NCI-H345 (cell line): ENCODE measurements at regions not wholly inside any gene's neighbourhood (a gene's known extent, or its start where the extent isn't known, plus 50 kb on each side); places are given as distances from the start of the nearest gene placed in this dataset.

Experiments used
- DNase-seq: peaks from one replicate; lab custom pipeline; 2025; lab: John Stamatoyannopoulos, UW

DNA sequence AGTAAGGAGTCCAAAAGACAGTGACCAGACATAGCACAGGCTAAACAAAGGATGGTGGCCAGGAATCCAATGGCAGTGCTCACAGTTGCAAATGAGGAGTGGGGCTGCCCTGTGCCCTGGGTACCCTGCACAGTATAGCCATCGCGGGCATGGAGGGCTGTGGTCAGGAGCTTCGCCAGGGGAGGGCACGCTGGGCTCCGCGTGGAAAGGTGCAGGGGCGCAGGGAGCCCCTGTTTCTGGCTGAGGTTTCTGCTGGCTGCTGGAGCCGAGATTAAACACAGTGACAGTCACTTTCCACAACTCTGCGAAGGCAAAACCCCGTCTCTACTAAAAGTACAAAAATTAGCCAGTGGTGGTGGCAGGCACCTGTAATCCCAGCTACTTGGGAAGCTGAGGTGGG, 194.7 kb downstream of the GALR1 start:
- DNase-seq: no peak

DNA sequence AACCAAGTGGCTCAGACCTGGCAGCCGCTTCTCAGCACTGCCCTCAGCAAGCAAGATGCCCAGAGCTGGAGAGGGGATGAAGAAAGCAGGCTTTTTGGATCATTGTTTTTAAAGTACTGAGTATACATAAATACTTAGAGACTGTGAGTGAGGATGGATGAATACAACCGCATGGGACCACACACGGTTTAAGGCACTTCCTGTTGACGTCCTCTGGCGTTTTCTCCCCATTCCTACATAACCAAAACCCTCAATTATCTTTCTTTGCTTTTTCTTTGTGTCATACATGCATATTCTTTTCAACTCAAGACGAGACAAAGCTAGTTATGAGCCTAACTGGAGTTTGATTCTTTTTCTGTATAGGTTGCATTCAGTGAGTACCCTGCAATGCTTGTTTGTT, 198.4 kb downstream of the GALR1 start:
- DNase-seq: no peak

DNA sequence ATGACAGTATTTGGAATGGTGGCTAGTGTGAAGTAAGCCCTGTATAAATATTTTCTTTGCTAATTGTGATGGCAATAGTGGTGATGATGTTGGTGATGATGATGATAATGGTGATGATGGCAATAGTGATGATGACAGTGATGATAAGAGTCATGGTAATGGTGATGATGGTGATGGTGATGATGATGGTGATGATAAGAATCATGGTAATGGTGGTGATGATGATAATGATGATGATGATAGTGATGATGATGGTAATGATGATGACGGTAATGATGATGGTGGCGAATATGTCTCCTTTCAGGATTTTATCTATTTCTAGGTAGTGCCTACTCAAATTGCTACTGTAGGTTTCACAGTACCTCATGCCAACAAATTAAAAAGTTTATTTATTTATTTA, 205.4 kb downstream of the GALR1 start:
- DNase-seq: no peak

DNA sequence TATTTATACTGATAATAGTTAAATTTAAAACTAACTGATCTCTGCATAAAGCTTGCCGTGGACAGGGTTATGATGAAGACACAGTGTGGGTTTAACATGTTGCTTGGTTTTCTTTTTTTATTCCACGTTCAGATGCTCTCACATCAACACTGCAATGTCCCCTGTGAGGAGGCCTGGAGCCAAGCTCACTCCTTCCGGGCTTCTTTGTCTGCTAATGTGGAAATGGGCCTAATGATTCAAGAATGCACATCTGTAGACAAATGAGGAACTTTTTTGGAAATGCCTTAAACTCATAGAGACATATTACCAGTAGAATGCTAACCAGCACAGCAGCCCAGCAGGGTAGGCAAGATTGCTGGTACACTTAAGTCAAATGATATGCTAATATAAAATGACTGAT, 208.0 kb downstream of the GALR1 start:
- DNase-seq: no peak

DNA sequence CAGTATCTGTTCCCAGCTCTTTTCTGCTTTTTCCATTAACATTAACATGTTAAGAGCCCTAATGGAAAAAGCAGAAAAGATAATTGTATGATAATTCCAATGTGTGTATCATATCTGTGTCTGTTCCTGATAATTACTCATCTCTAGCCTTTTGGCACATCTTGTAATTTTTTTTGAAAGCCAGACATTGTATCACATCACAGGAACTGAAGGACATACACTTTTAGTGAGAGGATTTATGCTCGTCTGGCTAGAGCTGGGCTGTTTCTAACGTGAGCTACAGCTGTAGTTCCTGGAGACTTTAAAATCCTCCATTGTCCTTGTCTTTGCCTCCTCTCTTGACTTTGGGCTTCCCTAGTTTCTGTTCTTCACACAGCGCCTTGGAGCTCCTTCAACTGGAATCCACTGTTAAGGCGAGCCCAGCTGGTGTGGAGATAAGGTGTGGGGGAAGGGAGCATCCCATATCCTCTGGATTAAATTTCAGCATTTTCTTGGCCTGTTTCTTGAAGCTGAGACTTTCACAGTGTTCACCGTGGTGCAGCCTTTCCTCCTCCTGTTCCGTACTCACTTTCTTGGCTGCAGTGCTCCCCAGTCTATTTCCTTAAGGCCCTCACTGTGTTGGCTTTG, 211.5 kb downstream of the GALR1 start:
- no peak for DNase-seq

DNA sequence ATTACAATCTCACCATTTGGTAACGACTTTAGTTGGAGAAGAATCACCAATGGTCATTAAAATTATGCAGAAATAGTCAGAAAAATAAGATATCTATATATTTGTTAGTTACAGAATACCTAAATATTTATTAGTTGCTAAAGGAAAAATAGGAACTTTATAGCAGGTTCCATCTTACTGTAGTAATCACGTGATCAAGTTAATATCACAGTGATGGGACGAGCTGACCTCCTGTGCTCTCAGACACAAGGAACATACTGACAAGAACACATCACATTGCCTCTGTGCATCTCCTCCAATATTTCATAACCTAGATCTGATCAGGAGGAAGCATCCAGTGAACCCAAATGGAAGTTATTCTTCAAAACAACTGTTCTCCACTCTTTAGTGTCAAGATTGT, 215.3 kb downstream of the GALR1 start:
- DNase-seq: no peak

DNA sequence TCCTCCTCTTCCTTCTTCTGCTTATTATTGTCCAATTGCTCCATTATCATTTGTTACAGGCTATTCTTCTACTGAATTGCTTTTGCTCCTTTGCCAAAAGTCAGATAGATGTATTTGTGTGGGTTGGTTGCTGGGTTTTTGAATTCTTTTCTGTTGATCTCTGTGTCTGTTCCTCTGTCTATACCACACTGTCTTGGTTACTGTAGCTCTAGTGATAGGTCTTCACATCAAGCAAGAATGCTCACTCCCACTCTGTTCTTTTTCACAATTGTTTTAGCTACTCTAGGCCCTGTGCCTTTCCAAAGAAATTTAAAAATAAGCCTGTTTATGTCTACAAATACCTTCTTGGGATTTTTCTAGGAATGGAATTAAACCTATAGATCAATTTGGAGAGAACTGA, 217.2 kb downstream of the GALR1 start:
- DNase-seq: no peak

DNA sequence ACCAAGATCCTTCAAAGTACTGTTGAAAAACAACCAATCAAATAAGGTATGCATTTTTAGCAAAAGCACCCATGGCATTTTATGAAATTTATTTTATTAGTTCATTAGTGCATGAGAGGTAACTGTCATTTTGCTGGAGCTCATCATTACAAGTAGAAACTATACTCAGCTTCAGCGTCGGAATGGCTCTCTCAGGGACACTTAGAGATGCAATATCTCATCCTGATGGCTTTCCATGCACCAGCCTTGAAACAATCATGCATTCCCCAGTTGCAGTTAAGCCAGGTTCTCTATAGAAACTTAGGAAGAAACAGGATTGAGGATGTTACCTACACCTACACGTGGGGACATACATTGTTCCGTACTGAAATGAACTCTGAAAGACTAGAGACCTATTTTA, 219.5 kb downstream of the GALR1 start:
- no peak for DNase-seq

DNA sequence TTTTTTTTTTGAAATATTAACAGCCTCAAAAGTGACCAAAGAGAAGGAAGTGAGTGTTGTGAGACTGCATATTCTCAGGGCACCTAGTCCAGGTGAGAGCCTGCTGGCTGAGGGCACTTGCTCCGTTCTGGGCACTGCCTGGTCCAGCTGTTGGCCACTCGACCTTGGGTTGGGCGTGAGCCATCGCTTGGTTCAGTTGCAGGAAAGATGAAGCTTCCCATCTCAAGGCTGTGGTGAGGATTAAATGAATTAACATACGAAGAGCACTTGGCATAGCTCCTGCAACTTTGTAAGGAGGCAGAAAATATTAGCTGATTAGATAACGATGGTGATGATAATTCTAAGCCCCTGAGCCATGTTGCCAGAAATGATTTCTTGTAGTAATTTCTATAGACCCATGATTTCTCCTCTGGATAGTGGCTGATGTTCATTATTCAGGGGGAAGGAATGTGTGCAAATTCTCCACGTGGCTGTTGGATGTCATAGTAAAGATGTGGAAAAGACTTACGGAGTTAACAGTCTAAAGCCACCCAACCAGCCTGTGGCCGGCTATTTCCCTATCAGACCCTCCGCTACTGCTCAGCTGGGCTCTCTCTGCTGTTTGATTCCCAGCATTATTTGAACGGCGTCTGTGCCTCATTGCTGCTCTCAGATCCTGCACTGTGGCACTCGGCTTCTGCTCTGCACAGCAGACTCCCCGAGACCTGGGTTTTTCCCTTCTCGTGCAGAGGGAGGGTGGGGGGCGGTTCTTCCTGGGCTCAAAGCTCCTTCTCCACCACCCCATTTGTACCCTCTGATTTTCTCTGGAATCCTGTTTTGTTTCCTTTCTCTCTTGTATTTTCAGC, 221.1 kb downstream of the GALR1 start:
- DNase-seq: no peak

DNA sequence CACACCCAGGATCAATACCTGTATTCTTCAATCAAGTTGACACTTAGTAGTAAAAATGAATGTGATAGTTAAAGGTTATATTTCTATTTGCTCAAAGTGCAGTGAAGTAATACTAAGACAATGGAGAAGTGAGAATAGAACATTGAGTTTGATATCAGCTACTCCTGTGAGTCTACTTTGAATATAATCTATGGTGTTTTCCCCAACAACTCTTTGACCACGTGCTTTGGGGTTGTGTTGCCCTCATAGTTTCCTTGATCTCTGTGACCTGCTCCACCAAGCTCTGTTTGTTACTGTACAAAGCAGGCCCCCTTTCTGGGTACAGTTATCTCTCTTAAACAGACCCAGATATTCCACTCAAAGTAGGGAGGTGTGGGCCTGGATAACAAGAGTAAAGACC, 222.9 kb downstream of the GALR1 start:
- DNase-seq: no peak

DNA sequence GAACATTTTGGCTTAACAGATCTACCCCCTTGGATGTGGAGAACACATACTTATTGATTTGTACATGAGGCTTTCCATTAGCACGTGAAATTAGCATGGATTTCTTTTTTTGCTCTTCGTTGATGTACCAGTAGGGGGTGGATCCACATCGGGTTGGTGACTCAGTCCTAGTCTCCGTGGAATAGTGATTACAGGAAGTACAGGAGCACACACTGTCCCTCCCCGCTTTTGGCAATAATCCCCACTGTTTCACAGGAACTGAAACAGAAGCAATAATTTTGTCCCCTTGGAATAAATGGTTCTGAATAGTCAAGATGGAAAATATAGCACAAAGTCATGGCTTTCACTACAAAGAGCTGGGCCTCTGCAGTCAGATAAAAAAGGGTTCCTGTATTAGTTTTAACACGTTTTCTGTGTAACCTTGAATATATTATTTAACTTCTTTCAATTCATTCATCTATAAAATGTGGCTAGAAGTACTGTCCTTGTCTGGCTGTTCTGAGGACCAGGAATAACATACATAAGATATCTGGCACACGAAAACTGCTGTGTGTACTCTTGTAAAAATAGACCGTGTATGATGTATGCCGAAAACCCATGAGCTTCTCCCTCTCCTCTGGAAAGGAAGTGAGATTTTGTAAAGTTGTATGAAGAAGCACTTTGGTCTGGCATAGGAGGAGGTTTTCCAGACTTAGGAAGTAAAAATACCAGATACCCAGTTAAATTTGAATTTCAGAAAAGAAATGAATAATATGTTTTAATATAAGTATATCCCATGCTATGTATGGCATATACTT, 229.2 kb downstream of the GALR1 start:
- peak; percentile 24 for DNase-seq

DNA sequence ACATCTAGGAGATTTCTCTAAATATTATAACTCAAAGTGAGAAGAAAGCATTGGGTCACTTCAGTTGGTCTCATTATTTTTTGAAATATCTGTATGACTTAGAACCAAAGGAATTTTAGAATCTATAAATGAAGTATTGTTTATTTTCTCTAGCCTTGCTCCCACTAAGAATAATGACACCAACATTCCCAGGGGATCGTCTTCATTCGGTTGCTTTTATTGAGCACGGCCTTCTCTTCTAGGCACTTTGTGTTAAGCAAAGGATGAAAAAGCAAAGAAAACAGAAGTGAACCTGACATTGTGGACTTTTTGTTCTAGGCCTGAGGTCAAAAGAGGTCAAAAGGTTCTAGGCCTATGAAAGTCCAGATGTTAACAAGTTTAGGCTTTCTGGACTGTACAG, 231.9 kb downstream of the GALR1 start:
- DNase-seq: no peak

DNA sequence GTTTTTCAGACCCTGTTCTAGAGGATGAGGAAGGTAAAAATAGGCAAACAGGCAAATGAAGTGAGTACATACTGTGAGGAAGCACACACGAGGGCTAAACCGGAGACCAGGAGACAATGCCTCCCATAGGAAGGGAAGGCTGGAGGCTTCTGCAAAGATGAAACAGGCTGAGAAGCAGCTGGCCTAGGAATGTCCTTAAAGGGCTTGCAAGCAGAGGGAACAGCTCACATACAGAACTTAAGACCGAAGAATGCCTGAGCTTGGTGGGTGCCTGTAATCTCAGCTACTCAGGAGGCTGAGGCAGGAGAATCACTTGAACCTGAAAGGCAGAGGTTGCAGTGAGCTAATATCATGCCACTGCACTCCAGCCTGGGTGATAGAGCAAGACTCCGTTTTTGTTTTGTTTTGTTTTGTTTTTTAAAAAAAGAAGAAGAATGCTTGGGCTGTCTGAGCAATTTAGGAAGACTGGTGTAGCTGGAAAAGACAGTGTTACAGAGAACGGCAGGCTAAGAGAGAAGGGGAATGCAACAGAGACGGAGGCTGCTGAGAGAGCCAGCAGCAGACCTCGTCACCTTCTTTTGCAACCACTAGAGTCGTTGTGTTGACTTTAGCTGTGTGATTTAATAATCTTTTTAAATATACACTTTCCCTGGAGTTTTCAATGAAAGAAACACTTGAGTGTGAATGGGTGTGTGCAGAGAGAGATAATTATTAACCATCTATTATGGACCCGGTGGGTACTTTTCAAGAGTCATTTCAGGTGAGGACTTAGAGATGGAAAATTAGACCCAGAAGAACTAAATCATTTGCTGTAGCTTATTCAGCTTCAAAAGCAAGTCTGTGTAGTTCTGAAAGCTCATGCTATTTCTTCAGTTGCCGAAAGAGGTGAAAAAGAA, 232.8 kb downstream of the GALR1 start:
- DNase-seq: no peak

DNA sequence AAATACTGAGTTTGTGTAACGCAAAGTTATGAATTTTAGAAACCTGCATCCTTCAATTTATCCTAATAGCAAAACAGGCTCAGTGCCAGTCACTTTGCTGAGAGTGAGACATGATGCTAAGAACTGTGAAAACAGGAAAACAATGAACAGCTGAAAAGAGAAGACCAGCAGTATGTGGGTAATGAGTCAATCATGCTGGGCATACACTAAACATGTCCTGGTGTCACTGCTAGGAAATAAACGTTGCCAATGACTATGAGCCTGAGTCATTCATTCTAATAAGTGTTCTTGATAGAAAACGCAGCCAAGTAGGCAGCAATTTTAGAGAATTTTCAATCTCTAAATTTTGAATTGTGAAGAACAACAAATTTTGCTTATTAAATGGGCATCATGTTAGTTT, 237.3 kb downstream of the GALR1 start:
- no peak for DNase-seq

DNA sequence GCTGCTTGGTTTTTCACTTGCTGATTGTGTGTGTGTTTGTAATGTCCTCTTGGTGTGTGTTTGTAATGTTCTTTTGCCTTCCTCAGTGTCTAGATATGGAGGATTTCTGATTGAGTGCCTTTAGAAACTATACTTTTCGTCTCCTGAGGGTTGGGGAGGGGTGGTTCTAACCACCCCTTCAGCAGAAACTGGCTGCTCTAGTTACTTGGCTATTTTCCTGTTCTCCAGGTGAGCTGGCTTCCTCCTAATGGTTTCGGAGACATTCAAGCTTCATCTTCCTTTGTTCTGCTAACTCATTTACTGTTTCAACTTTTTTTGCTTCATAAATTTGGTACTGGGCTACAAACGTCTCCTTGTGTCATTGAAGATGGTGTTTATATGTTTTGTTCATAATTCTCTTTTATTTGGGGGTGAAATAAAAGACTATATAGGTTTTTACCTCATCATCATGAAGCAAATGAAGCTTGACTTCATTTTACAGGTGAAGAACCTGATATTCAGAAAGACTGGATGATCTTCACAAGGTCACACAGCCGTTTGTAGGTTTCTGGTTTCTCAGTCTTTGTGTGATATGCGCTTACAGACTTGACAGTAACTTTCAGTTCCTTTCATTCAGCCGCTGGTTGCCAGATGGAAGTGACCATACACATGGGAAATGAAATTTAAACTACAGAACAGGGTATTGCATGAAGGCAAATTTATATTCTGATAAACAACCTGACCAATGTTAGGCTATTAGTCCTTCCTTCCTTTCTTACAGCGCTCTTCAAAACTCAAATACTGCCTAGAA, 238.5 kb downstream of the GALR1 start:
- DNase-seq: no peak

DNA sequence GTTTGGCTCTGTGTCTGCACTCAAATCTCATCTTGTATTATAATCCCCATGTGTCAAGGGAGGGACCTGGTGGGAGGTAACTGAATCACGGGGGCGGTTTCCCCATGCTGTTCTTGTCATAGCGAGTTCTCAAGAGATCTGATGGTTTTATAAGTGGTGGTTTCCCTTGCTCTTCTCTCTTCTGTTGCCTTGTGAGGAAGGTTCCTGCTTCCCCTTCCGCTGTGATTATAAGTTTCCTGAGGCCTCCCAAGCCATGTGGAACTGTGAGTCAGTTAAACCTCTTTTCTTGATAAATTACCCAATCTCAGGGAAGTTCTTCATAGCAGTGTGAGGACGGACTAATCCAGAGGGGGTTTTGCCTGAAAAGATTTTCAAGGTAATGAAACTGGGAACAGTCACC, 245.4 kb downstream of the GALR1 start:
- no peak for DNase-seq

DNA sequence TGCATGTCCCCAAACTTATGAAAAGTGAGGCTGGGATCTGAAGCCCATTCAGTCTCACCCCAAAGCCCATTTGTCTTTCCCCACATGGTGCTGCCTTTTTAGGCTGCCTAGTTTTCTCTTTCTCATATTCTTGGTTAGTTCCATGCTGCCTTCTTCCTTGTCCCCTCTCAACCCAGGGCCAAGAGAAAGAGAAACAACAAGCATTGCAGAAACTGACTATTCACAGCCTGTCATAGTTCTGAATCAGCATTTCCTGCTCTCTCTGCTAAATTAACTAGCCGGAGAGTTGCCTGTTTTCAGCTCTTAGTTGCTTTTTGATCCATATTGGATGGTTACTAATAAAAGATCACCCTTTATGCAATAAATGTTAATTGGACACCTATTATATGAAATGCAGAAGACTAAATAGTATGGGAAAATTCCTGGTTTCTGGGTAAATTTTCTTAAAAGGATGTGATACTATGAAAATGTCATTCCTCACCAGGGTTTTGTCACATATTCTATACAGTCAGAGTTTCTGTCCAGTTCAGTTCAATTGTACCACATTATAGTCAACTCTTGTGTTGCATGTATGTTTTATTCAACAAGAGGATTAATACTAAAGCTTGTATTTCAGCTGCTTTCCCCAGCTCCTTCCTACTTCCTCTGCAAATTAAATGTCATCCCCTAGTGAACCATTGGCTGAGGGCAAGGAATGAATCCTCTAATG, 246.5 kb downstream of the GALR1 start:
- no peak for DNase-seq

DNA sequence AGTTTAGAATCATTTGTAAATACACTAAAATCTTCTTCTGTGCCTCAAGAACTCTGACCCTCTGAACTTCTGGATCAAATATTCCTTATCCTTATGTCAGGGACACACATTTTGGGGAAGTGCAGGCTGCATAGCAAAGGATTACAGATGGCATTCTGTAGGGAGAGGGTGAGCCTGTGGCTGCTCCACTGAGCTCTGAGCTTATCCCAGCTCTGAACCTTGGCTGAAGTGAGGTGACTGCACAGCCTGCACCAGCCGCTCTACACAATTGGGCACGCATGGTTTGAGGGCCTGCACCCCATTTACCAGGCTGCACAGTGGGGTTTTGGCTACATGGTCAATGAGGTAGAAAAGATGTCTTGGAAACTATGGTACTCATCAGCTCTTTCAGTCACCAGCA, 251.6 kb downstream of the GALR1 start:
- DNase-seq: no peak

DNA sequence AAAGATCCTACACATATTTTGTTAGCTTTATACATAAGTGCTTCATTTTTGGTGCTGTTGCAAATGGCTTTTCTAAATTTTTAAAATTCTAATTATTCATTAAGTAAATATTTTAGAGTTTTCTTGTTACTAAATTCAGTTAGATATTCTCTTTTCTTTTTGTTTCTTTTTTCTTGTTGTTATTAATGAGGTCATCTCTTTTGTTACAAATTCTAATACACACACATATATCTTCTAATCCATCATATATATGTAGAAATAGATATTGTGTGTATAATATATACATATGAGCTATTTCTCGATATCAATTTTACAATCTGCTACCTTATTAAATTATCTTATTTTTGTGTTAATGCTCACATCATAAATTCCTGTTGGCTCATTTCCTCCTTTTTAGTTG, 255.9 kb downstream of the GALR1 start:
- DNase-seq: no peak

DNA sequence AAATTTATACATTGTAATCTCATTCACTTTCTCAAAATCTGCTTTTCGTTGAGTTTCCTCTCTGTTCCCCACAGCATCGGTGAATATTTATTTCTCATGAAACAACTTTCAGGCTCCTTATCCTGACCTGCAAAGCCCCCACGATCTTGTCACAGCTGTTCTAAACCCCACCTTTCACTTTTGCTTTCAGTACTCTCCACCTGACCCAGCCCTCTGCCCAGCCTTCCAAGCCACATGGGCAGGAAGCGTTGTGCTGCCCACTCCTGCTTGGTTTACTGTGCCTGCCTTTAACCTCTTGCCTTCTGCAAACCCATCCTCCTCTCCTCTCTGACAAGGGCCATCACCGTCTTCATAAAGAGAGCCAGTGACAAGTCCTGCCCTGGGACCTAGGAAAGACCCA, 262.5 kb downstream of the GALR1 start:
- no peak for DNase-seq

DNA sequence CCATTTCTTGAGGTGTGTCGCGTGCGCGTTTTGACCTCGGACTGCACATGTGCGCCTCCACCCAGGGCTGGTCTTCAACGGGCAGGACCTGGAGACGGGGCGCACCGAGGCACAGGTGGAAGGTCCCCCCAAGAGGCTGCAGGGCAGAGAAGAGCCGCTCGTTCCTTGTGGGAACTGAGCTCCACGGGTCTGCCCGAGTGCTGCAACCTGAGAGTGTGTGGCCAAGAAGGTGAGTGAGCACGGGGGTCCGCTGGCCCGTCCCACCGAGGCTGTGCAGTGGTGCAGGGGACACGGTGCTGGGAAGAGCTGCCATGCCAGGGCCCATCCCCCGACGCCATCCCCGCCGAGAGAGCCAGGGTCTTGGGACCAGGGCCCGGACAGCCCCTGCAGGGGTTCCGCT, 268.3 kb downstream of the GALR1 start:
- DNase-seq: no peak
